Body of pancreas (tissue), 4 donors: ENCODE measurements at regions not wholly inside any gene's neighbourhood (a gene's known extent, or its start where the extent isn't known, plus 50 kb on each side); places are given as distances from the start of the nearest gene placed in this dataset.

ENCODE experiments used
- ATAC-seq: fragments of 150-250 bp; one replicate; pipeline ENCODE4 v1.9.1; 2016
- DNase-seq, 4 donors: peaks; one replicate each; pipeline ENCODE4 v3.0.0-alpha.2; 2019
- H3K27ac ChIP-seq, 4 donors: fragments of 200-600 bp; sonication (generic); 1 replicate in 3 of 4; 2 replicates in 1 of 4; pipeline versions ENCODE4 v1.5.1 to v1.6.1; 2016 to 2019; ENCODE audit warnings: mild to moderate bottlenecking in 1 of 4, mixed read lengths in 1 of 4, moderate library complexity in 1 of 4
- H3K27me3 ChIP-seq, 2 donors: fragments of 200-600 bp; sonication (generic); one replicate each; pipeline ENCODE4 v1.6.0; 2016; ENCODE audit warnings: mild to moderate bottlenecking in 1 of 2
- H3K36me3 ChIP-seq, 2 donors: fragments of 200-600 bp; sonication (generic); replicated peaks in 1 of 2; 2 replicates each; pipeline ENCODE4 v1.5.1; 2016; ENCODE audit warnings: low read depth in 2 of 2; ENCODE audit not compliant: insufficient read depth in 1 of 2
- H3K4me1 ChIP-seq: fragments of 200-600 bp; sonication (generic); one replicate; pipeline ENCODE4 v1.6.0; 2016
- H3K4me3 ChIP-seq, 2 donors: fragments of 200-600 bp; sonication (generic); 1 replicate in 1 of 2; 2 replicates in 1 of 2; pipeline ENCODE4 v1.5.1; 2016 to 2019
- H3K9me3 ChIP-seq, 3 donors: fragments of 200-600 bp; sonication (generic); 1 replicate in 2 of 3; 2 replicates in 1 of 3; pipeline ENCODE4 v1.5.1; 2016
- POLR2A ChIP-seq, 3 donors: fragments of 450-650 bp; IDR thresholded peaks; one replicate each; pipeline ENCODE4 v1.6.1; 2016; ENCODE audit warnings: antibody characterized with exemption in 3 of 3, mild to moderate bottlenecking in 2 of 3
- WGBS, 2 donors: methylation state at CpG; one replicate each; pipeline ENCODE4 v1.1.5; 2017; 5-methylcytosine and 5-hydroxymethylcytosine counted together
- intact Hi-C: fragments of 100-400 bp; cut with DNase I; formaldehyde crosslinking; loops from one replicate; pipeline ENCODE4 v1.15.1; 2023
- TF ChIP-seq, protein P1 (sequence below), 7 experiments: fragments of 450-650 bp in 4 of 7; fragments of 200-600 bp in 3 of 7; sonication (generic) in 3 of 7; IDR thresholded peaks; one replicate each; pipeline ENCODE4 v1.5.1; 2016 to 2019; ENCODE audit warnings: antibody characterized with exemption in 7 of 7

DNA sequence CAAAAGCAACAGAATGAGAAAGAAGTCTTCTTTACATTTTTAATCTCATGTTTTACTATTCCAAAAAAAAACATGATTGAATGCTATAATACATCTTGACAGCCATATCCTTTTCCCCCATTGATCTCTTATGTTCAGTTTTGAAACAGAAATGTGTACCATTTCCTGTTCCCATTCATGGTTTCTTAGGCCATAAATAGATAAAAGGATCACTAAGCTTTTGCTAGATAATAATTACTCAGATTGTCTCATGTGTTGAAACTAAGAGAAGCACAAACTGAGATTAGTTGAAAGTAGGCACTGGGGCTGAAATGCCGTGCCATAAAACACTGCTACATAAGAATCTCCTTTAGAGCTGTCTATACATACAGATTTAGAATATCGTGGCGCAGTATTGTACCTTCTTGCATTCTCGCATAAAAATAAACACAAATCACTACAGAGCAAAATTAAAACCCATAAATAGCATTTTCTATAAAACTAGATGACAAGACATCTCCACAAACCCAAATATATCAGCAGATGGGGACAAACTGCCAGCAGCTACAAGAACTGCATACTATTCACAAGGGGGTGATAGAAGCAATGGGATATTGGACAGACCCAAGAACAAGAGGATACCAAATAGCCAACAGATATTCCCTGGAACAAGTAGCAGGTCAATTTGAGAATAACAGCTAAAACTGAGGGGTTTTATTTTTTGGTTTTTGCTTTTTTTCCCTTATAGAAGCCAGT, 405.3 kb upstream of the PRMT6 start:
- Histone ChIP-seq H3K9me3 (no peaks in the 10 kb centered on the region), H3K27me3 (no peaks in the 10 kb centered on the region), H3K4me3 (no peak overlapping the region), H3K4me1 (no peaks in the 10 kb centered on the region), H3K27ac (no peak overlapping the region), H3K36me3 (no peaks in the 10 kb centered on the region)
- 73 to 75% methylated on average over 4 of the region's 4 CpGs for WGBS, 2 donors
- DNase-seq (no peak), ATAC-seq (no peak)
- intact Hi-C loops, result no loop called here
- no peak for TF ChIP-seq POLR2A (IDR thresholded peaks at IDR 0.05)
- TF ChIP-seq, protein P1, sequence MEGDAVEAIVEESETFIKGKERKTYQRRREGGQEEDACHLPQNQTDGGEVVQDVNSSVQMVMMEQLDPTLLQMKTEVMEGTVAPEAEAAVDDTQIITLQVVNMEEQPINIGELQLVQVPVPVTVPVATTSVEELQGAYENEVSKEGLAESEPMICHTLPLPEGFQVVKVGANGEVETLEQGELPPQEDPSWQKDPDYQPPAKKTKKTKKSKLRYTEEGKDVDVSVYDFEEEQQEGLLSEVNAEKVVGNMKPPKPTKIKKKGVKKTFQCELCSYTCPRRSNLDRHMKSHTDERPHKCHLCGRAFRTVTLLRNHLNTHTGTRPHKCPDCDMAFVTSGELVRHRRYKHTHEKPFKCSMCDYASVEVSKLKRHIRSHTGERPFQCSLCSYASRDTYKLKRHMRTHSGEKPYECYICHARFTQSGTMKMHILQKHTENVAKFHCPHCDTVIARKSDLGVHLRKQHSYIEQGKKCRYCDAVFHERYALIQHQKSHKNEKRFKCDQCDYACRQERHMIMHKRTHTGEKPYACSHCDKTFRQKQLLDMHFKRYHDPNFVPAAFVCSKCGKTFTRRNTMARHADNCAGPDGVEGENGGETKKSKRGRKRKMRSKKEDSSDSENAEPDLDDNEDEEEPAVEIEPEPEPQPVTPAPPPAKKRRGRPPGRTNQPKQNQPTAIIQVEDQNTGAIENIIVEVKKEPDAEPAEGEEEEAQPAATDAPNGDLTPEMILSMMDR (IDR thresholded peaks at IDR 0.05), result no peak

DNA sequence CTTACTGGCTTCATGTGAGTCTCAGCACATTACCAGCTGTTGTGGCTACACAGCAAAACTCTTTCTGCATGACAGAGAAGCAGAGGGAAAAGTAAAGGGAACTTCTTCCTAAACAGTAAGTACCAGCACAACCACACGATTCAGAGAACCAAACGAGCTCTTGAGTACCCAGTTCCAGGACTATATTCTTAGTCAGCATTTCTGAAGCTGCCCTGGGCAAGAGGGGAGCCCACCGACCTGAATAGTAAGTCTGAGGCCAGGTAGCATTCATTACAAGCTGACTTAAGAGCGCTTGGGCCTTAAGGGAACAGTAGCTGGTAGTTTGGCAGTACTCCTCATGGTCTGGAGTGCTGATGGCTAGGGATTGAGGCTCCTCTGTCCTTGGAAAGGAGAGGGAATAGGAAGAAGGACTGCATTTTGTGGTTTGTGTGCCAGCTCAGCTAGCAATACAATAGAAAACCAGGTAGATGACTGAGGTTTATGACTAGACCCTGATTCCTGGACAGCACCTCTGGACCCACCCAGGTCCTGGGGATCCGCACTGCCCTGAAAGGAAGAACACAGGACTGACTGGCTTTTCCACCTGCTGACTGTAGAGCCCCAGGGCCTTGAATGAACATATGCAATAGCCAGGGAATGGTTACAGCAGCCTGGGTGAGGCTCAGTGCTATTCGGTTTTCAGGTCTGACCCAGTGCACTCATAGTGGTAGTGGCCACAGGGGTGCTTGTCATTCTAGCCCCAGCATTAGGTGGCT, 396.8 kb upstream of the PRMT6 start:
- intact Hi-C loops, result no loop called here
- ATAC-seq (no peak), DNase-seq (no peak)
- Histone ChIP-seq H3K4me3 (no peak overlapping the region), H3K9me3 (no peaks in the 10 kb centered on the region), H3K36me3 (no peaks in the 10 kb centered on the region), H3K4me1 (no peaks in the 10 kb centered on the region), H3K27ac (no peak overlapping the region), H3K27me3 (no peaks in the 10 kb centered on the region)
- no peak for TF ChIP-seq POLR2A (IDR thresholded peaks at IDR 0.05)
- TF ChIP-seq, protein P1 (IDR thresholded peaks at IDR 0.05), result no peak
- WGBS, 2 donors, result 45 to 64% methylated on average over 6 of the region's 6 CpGs

DNA sequence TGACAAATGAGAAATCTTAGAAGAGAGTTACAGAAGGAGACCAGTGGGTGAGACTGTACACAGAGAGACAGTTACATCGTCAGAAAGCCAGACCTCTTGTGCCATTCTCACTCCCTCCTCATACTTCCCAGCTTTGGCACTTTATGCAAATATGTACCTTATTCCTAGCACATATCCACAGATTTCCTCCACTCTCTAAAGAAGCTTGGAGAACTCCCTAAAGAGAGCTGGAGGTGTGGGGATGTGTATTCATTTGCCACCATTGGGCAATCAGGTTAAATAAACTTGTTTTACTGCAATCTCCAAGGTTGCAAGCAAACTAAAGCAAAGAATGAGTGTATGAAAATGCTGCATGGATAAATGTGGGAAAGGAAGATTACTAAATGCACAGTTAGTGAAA, 380.9 kb upstream of the PRMT6 start:
- TF ChIP-seq, protein P1 (IDR thresholded peaks at IDR 0.05), result no peak
- no peak for TF ChIP-seq POLR2A (IDR thresholded peaks at IDR 0.05)
- WGBS, 2 donors, result 30 to 47% methylated on average over 1 of the region's 1 CpG
- Histone ChIP-seq H3K4me1 (no peaks in the 10 kb centered on the region), H3K4me3 (no peak overlapping the region), H3K36me3 (no peaks in the 10 kb centered on the region), H3K27me3 (no peaks in the 10 kb centered on the region), H3K9me3 (no peaks in the 10 kb centered on the region), H3K27ac (no peak overlapping the region)
- intact Hi-C loops, result no loop called here
- DNase-seq (no peak), ATAC-seq (no peak)

DNA sequence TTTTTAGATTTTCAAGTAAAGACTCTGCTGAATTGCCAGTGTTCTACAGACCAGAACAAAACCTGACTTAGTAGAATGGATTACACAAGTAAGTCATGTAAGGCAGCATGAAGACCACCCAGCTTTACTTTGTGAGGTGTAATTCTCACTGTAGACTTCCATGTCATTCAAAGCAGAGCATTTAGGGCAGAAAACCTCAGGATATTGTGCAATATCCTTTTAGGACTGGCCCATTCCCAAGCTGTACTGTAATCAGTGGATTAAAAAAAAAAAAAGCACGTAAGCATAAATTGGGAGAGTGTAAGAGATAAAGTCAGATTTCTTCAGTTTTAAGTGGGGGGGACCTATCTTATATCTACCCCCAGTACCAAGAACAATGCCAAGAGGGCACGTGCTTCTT, 380.5 kb upstream of the PRMT6 start:
- 27 to 41% methylated on average over 2 of the region's 2 CpGs for WGBS, 2 donors
- DNase-seq (no peak), ATAC-seq (no peak)
- intact Hi-C loops, result no loop called here
- TF ChIP-seq POLR2A (IDR thresholded peaks at IDR 0.05), result no peak
- TF ChIP-seq, protein P1 (IDR thresholded peaks at IDR 0.05), result no peak
- Histone ChIP-seq H3K4me1 (no peaks in the 10 kb centered on the region), H3K36me3 (no peaks in the 10 kb centered on the region), H3K4me3 (no peak overlapping the region), H3K27me3 (no peaks in the 10 kb centered on the region), H3K9me3 (no peaks in the 10 kb centered on the region), H3K27ac (no peak overlapping the region)
